B cell (primary cell): ENCODE measurements at regions not wholly inside any gene's neighbourhood (a gene's known extent, or its start where the extent isn't known, plus 50 kb on each side); places are given as distances from the start of the nearest gene placed in this dataset.

Experiments
- ATAC-seq: fragments of 200-7000 bp; cut with Tn5 transposase; one replicate; pipeline ENCODE4 v1.10.0; 2021; ENCODE audit warnings: low read depth, mild to moderate bottlenecking, moderate number of reproducible peaks, moderate library complexity
- CTCF ChIA-PET: fragments of 350-600 bp; sonication (Branson Sonifier 250); formaldehyde crosslinking; loops from one replicate; lab custom pipeline; 2021; ENCODE audit warnings: antibody characterized with exemption, inconsistent platforms; lab: Charles Lee
- POLR2A ChIA-PET: fragments of 350-600 bp; sonication (Branson Sonifier 250); formaldehyde crosslinking; loops from one replicate; lab custom pipeline; 2021; ENCODE audit warnings: antibody characterized with exemption; lab: Charles Lee
- DNase-seq: peaks from one replicate; pipeline ENCODE4 v3.0.0; 2013
- H2AFZ ChIP-seq: 2 replicates; pipeline ENCODE4 v1.6.1; 2012; ENCODE audit warnings: mild to moderate bottlenecking, low read depth, low read length; ENCODE audit not compliant: insufficient read depth, poor library complexity, severe bottlenecking
- H3K27ac ChIP-seq, 2 donors: 1 replicate in 1 of 2; 2 replicates in 1 of 2; pipeline ENCODE4 v1.5.1; 2012 to 2013; ENCODE audit warnings: low read length in 2 of 2, mild to moderate bottlenecking in 2 of 2, moderate library complexity in 1 of 2
- H3K27me3 ChIP-seq, 4 experiments: fragments of 200-600 bp in 1 of 4; sonication (generic) in 1 of 4; replicated peaks in 1 of 4; 1 replicate in 2 of 4; 2 replicates in 2 of 4; pipeline versions ENCODE4 v1.6.1 to v1.7.0; 2013 to 2016; ENCODE audit warnings: low read length in 3 of 4, mild to moderate bottlenecking in 2 of 4, mixed read lengths in 1 of 4, moderate library complexity in 1 of 4; ENCODE audit not compliant: insufficient read depth in 4 of 4, control insufficient read depth in 3 of 4; ENCODE audit errors: control extremely low read depth in 1 of 4
- H3K36me3 ChIP-seq, 2 experiments: replicated peaks in 1 of 2; 1 replicate in 1 of 2; 2 replicates in 1 of 2; pipeline versions ENCODE4 v1.6.1 to v1.7.1; 2013; ENCODE audit warnings: low read length in 1 of 2; ENCODE audit not compliant: insufficient read depth in 2 of 2, control insufficient read depth in 1 of 2; ENCODE audit errors: control extremely low read depth in 1 of 2, extremely low read depth in 1 of 2
- H3K4me1 ChIP-seq, 2 donors: fragments of 200-600 bp in 1 of 2; sonication (generic) in 1 of 2; 1 replicate in 1 of 2; 2 replicates in 1 of 2; pipeline versions ENCODE4 v1.5.1 to v1.6.1; 2013 to 2017; ENCODE audit warnings: low read length in 2 of 2; ENCODE audit not compliant: control insufficient read depth in 2 of 2, insufficient read depth in 2 of 2
- H3K4me2 ChIP-seq: replicated peaks from 2 replicates; pipeline ENCODE3; 2012; ENCODE audit warnings: mild to moderate bottlenecking, low read depth, low read length; ENCODE audit not compliant: poor library complexity, severe bottlenecking
- H3K4me3 ChIP-seq, 5 experiments: fragments of 200-600 bp in 1 of 5; sonication (generic) in 1 of 5; 1 replicate in 3 of 5; 2 replicates in 2 of 5; pipeline versions ENCODE4 v1.5.1 to v1.7.0; 2011 to 2016; ENCODE audit warnings: low read length in 4 of 5, mild to moderate bottlenecking in 4 of 5, low read depth in 2 of 5, control low read depth in 1 of 5, moderate library complexity in 1 of 5; ENCODE audit not compliant: insufficient read depth in 1 of 5; ENCODE audit errors: control extremely low read depth in 1 of 5, extremely low read depth in 1 of 5
- H3K79me2 ChIP-seq: fragments of 200-600 bp; sonication (generic); one replicate; pipeline ENCODE4 v1.6.0; 2016; ENCODE audit warnings: low read length; ENCODE audit not compliant: control insufficient read depth, insufficient read depth
- H3K9ac ChIP-seq: fragments of 200-600 bp; sonication (generic); 2 replicates; pipeline ENCODE4 v1.6.1; 2017; ENCODE audit warnings: mild to moderate bottlenecking, low read length, moderate library complexity
- H3K9me3 ChIP-seq, 3 donors: one replicate each; pipeline versions ENCODE4 v1.6.1 to v1.7.1; 2013; ENCODE audit warnings: low read length in 2 of 3; ENCODE audit not compliant: control insufficient read depth in 2 of 3, insufficient read depth in 1 of 3; ENCODE audit errors: control extremely low read depth in 1 of 3
- H4K20me1 ChIP-seq: 2 replicates; pipeline ENCODE4 v1.6.0; 2012; ENCODE audit warnings: mild to moderate bottlenecking, low read length; ENCODE audit not compliant: insufficient read depth, control insufficient read depth, poor library complexity, severe bottlenecking
- H3K27ac Mint-ChIP-seq: one replicate; pipeline ENCODE4 v1.8.0; 2021; ENCODE audit warnings: mixed read lengths
- H3K27me3 Mint-ChIP-seq: one replicate; pipeline ENCODE4 v1.8.0; 2021; ENCODE audit warnings: mixed read lengths
- H3K4me1 Mint-ChIP-seq: one replicate; pipeline ENCODE4 v1.8.0; 2021; ENCODE audit warnings: mixed read lengths
- H3K4me3 Mint-ChIP-seq: one replicate; pipeline ENCODE4 v1.8.0; 2021; ENCODE audit warnings: mixed read lengths
- H3K9me3 Mint-ChIP-seq: one replicate; pipeline ENCODE4 v1.8.0; 2022; ENCODE audit warnings: mixed read lengths; ENCODE audit not compliant: insufficient read depth
- EZH2 ChIP-seq: IDR thresholded peaks from 2 replicates; pipeline ENCODE4 v1.6.1; 2012; ENCODE audit warnings: borderline replicate concordance, low read depth, mild to moderate bottlenecking, moderate library complexity, low read length; ENCODE audit not compliant: insufficient read depth, poor library complexity, severe bottlenecking
- WGBS: methylation state at CpG from one replicate; pipeline ENCODE4 v1.1.5; 2013; ENCODE audit warnings: missing lambda C conversion rate; ENCODE audit not compliant: insufficient coverage; 5-methylcytosine and 5-hydroxymethylcytosine counted together
- intact Hi-C: fragments of 100-400 bp; cut with micrococcal nuclease; formaldehyde crosslinking; loops from one replicate; pipeline ENCODE4 v1.10.0; 2022
- TF ChIP-seq, protein P1 (sequence below): fragments of 200-600 bp; IDR thresholded peaks from one replicate; pipeline ENCODE4 v1.8.0; 2022; ENCODE audit warnings: antibody characterized with exemption, mild to moderate bottlenecking

- Mint-ChIP-seq H3K9me3 (no peaks in the 10 kb centered on the region), H3K27me3 (peaks cover 2% of the 10 kb centered on the region), H3K27ac (peak overlapping the region; percentile 8), H3K4me3 (no peak overlapping the region), H3K4me1 (peaks cover 17% of the 10 kb centered on the region)
- Histone ChIP-seq H3K9ac (no peak overlapping the region), H2AFZ (no peak overlapping the region), H3K4me2 (no peak overlapping the region), H3K27me3 (no peaks in the 10 kb centered on the region), H3K9me3 (peaks cover 0 to 10% (median 0%) of the 10 kb centered on the region in 3 donors), H3K4me1 (peaks cover 2 to 4% of the 10 kb centered on the region in 2 donors), H3K27ac (no peak overlapping the region), H3K4me3 (no peak overlapping the region), H3K79me2 (no peaks in the 10 kb centered on the region), H3K36me3 (no peaks in the 10 kb centered on the region), H4K20me1 (no peaks in the 10 kb centered on the region)
- ChIA-PET CTCF (no interaction called here), POLR2A (no interaction called here)
- WGBS: 93% methylated on average over 8 of the region's 8 CpGs
- no peak for DNase-seq
- intact Hi-C loops: no loop called here
- no peak for ATAC-seq
- TF ChIP-seq, protein P1, sequence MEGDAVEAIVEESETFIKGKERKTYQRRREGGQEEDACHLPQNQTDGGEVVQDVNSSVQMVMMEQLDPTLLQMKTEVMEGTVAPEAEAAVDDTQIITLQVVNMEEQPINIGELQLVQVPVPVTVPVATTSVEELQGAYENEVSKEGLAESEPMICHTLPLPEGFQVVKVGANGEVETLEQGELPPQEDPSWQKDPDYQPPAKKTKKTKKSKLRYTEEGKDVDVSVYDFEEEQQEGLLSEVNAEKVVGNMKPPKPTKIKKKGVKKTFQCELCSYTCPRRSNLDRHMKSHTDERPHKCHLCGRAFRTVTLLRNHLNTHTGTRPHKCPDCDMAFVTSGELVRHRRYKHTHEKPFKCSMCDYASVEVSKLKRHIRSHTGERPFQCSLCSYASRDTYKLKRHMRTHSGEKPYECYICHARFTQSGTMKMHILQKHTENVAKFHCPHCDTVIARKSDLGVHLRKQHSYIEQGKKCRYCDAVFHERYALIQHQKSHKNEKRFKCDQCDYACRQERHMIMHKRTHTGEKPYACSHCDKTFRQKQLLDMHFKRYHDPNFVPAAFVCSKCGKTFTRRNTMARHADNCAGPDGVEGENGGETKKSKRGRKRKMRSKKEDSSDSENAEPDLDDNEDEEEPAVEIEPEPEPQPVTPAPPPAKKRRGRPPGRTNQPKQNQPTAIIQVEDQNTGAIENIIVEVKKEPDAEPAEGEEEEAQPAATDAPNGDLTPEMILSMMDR: no peak
- TF ChIP-seq EZH2: no peak
These were observed 153.2 kb upstream of the C1orf174 start for GRCh38 chr1:4053160-4053748.

- intact Hi-C loops: no loop called here
- H3K4me1 Mint-ChIP-seq: peaks cover 11% of the 10 kb centered on the region
- no peak for DNase-seq
- Histone ChIP-seq H3K9me3 (peaks cover 0 to 10% (median 0%) of the 10 kb centered on the region in 3 donors), H3K27ac (no peak overlapping the region), H3K4me1 (no peaks in the 10 kb centered on the region), H3K79me2 (no peaks in the 10 kb centered on the region), H2AFZ (no peak overlapping the region), H3K9ac (no peak overlapping the region), H3K4me2 (no peak overlapping the region), H3K27me3 (no peaks in the 10 kb centered on the region), H4K20me1 (no peaks in the 10 kb centered on the region), H3K4me3 (no peak overlapping the region), H3K36me3 (no peaks in the 10 kb centered on the region)
- no peak overlapping the region for H3K27ac Mint-ChIP-seq
- ChIA-PET CTCF (interaction anchor here (0.7 kb wide), 1 partner anchor 435 kb away, joined by 3 read pairs; no protein-coding TSS in a partner anchor), POLR2A (no interaction called here)
- WGBS: 86% methylated on average over 5 of the region's 5 CpGs
- no peak for ATAC-seq
- peaks cover 2% of the 10 kb centered on the region for H3K27me3 Mint-ChIP-seq
- H3K4me3 Mint-ChIP-seq: no peak overlapping the region
- no peaks in the 10 kb centered on the region for H3K9me3 Mint-ChIP-seq
- TF ChIP-seq, protein P1: no peak
These were observed 153.7 kb upstream of the C1orf174 start for GRCh38 chr1:4053774-4054173.
